HG03159 (cell line): ENCODE measurements at regions not wholly inside any gene's neighbourhood (a gene's known extent, or its start where the extent isn't known, plus 50 kb on each side); places are given as distances from the start of the nearest gene placed in this dataset.

Source experiments
- ATAC-seq: cut with Tn5 transposase; IDR thresholded peaks from one replicate; pipeline ENCODE4 v1.9.1; 2021; ENCODE audit warnings: mild to moderate bottlenecking, moderate library complexity; ENCODE audit not compliant: unreplicated experiment

- no peak for ATAC-seq
Observed at GRCh38 chr2:19045151-19045550, 313.3 kb downstream of the OSR1 start.

DNA sequence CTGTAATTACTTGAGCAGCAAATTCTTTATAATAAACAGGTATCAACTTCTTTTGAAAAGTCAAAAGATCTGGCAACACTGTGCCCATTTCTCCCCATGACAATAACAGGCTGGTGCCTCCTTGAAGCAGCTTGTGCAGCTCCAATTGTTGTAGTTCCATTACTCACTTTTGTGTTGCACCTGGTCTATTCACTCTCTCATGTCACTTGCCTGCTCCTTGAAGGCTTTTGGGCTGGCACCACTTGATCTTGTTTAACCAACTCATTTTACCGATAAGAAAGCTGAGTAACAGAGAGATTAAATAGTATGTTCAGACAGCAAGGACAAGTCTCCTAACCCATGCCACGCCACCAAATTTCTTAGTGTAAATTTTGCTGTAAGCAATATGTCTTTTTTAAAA lies 314.5 kb downstream of the OSR1 start:
- no peak for ATAC-seq

GRCh38 chr2:19041434-19042041 lies 316.9 kb downstream of the OSR1 start:
- ATAC-seq, result no peak

GRCh38 chr2:19038071-19039015 lies 320.1 kb downstream of the OSR1 start:
- ATAC-seq, result no peak

DNA sequence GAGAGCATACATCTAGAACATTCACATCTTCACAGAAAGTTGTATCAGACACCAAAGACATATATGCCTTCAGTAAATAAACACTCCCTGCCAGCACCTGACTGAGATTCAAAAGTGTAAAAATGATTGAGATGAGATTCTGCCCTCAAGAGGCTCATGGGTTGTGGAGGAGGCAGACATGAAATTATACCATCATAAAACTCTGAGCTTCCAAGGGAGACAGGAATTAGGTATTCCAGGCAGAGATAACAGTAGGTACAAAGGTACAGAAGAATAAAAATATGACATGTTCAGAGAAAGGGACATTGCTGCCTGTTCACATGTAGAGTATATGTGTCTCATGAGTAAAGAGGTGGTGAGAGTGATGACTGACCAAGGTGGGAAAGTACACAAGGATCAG lies 322.3 kb downstream of the OSR1 start:
- no peak for ATAC-seq

- ATAC-seq, result no peak
Observed at GRCh38 chr2:19035238-19035637, 323.2 kb downstream of the OSR1 start.

DNA sequence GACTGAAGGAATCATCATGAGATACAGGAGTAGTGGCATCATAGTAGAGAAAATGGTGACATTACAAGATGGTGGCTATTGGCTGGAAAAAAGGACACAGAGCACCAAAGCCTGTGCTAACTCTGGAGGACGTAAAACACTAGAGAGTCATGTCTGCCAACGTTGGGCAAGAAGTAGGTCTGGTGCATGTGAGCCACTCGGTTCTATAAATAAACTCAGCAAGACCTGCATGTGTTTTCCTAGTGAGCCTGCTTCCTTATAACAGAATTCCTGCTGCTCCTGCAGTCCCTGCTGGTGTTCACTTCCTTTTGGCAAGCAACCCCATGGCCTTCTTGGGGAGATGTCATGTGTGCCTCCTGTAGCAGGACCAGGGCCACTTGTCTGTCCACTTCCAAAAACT lies 325.2 kb downstream of the OSR1 start:
- no peak for ATAC-seq

DNA sequence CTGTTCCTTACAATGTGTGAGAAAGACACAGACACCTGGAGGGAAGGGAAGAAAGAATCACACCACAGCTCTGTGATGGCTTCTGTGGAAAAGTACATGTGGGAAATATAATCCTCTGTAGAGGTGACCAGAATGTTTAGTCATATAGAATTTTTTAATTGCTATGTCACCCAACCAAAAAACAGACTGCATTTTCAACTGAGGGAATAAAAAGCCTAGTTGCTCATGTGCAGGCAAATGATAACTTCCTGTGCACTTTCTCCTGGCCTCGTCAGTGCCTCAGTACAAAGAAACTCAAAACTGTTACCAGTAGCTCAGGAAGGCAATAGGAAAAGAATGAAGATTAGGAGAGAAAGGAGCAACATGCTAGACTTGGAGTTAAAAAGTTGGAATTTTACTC lies 326.8 kb downstream of the OSR1 start:
- ATAC-seq, result no peak

DNA sequence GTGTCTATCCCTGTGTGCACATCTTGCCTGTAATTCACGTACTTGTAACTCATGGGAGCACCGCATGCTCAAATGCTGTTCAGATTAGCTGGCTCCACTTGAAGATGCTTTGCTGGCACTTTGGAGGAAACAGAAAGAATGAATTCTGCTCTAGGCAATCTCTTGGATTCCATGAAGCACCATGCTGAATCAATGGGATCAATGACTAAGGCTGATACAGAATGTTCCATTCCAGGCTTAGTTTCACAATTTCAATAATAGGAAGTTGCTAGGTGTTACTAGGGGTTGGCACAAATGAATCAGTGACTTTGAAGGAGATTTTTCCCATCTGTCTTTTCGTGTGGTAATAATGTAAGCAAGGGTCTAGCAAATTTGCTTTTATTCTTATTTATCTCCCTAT lies 328.8 kb downstream of the OSR1 start:
- ATAC-seq, result no peak

- ATAC-seq, result no peak
Observed at GRCh38 chr2:19028587-19029375, 329.6 kb downstream of the OSR1 start.

DNA sequence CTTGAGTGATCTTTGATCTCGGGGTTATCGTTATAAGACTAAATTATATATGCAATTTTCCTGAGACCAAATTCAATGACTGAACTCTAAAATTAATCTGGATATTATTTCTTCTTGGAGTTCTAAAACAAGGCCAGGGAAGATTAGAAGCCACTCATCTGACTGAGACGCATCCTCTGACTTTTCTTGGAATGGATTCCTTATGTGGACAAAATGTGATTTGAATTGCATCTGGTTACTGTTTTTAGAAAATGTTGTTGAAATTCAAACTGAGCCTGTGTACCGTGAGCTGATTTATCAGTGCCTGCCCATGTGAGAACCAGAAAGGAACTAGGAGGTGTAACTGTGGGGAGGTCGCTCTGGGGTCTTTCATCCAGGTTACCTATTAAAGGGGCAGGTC lies 330.8 kb downstream of the OSR1 start:
- no peak for ATAC-seq

DNA sequence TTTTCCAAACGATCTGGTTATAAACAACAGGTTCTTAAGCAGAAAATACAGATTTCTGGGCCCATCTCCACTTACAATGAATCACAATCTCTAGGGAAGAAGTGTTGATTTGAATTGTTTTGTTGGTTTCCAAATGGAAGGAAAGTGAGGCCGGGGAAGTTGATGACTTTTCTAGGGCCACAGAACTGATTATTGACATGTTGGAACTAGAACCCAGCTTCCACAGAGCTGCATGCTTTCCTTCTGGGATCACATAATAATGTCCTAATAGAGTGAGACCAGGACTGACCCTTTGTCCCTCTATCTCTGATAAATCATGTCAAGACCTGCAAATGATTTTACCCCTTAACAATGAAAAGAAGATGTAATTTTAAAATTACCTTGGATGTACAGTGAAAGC lies 332.2 kb downstream of the OSR1 start:
- no peak for ATAC-seq

DNA sequence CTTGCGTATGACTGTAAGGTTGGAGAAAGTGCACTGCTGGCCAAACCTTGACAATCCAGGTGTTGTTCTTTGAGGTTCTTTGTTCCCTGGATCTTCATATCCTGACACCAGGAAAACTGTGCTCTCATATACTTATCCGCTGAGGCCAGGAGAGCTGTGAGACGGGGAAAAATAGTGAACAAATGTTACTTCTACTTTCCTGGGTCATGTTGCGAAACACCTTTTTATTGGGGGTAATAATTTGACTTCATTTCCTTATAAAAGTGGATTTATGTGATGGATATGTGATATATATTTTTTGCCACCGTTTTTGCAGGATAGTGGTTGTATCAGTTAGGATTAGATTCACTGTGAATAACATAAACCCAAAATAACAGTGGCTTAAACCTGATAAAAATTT lies 336.1 kb downstream of the OSR1 start:
- no peak for ATAC-seq

DNA sequence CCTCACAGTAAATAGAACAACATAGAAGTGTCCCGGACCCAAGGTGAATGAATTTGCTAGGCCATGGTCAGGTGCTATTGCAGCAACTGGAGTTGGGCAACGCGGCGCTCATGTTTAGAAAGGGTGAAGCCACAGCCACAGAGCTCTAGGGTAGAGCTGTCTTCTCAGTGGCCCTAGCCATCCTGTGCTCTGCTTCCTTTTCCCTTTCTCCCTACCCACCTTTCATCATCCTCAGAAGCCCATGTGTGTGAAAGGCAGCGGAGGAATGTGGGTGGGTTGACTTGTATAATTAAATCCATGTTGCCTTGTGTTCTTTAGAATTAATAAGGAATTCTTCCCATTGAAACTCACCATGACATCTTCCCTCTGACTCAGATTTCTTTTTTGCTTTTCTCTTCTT lies 336.7 kb downstream of the OSR1 start:
- ATAC-seq, result no peak

DNA sequence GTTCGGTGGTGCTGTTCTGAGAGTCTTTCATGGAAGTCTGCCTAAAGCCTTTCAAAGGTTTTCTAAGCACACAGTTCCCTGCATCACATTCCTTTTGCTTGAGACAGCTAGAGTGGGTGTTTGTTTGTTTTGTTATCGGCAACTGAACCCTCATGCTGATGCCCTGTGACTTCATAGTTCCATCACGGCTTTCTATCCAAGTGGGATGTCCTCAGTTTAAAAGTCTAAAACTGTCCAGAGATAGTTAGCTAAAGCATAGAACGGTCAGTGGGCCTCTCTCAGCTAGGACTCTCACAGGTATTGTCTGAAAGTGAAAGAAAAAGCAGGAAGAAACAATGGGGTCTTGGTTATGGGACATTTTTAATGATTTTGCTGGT lies 337.3 kb downstream of the OSR1 start:
- ATAC-seq, result no peak

- no peak for ATAC-seq
Observed at GRCh38 chr2:19020144-19021099, 338.0 kb downstream of the OSR1 start.

GRCh38 chr2:19009510-19009909 lies 348.9 kb downstream of the OSR1 start:
- ATAC-seq, result no peak

GRCh38 chr2:19003554-19003953 lies 354.9 kb downstream of the OSR1 start:
- ATAC-seq, result no peak

DNA sequence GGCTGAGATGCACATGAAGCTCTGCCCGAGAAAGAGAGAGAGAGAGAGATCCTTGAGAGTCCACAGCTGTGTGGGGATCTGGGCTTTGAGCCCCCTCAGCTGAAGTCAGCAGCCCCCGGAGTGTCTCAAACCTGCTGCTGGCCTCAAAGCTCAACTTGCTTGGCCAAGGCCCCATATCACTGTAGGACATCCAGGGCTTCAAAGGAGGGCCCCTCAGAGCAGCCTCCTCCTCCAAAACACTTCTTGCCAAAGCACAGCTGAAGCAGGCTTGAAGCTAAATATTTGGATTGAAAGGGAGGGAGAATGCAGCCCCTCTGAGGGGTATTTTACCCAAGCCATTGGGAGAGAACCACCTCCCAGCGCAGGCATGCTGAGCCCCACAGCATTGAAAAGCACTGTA lies 357.6 kb downstream of the OSR1 start:
- no peak for ATAC-seq

GRCh38 chr2:18999198-18999597 lies 359.2 kb downstream of the OSR1 start:
- ATAC-seq, result no peak

GRCh38 chr2:18998491-18998890 lies 359.9 kb downstream of the OSR1 start:
- ATAC-seq, result no peak
